GM12878 (cell line): ENCODE measurements at regions not wholly inside any gene's neighbourhood (a gene's known extent, or its start where the extent isn't known, plus 50 kb on each side); places are given as distances from the start of the nearest gene placed in this dataset.

Experiments used
- ASH2L ChIP-seq: fragments of 300-600, 200-600 bp; sonication (generic); IDR thresholded peaks from 2 replicates; pipeline ENCODE4 v1.6.1; 2017; ENCODE audit warnings: low read depth, mild to moderate bottlenecking, borderline replicate concordance
- CBFB ChIP-seq: IDR thresholded peaks from 2 replicates; pipeline ENCODE4 v1.6.1; 2016; ENCODE audit warnings: antibody characterized with exemption, low read depth
- CREB1 ChIP-seq: IDR thresholded peaks from 2 replicates; pipeline ENCODE4 v1.6.1; 2012; ENCODE audit warnings: low read depth, mild to moderate bottlenecking, inconsistent platforms
- CTCF ChIP-seq, 3 experiments: IDR thresholded peaks in 2 of 3; conservative IDR thresholded peaks in 1 of 3; 2 replicates each; pipeline ENCODE4 v1.5.1; 2011; ENCODE audit warnings: low read depth in 3 of 3, low read length in 3 of 3, mild to moderate bottlenecking in 3 of 3, control low read depth in 2 of 3, moderate library complexity in 2 of 3, inconsistent platforms in 1 of 3, mixed read lengths in 1 of 3; ENCODE audit not compliant: control insufficient read depth in 2 of 3, insufficient read depth in 1 of 3; ENCODE audit errors: extremely low read depth in 1 of 3
- EP300 ChIP-seq, 2 experiments: fragments of 150-350 bp in 1 of 2; IDR thresholded peaks; 2 replicates each; pipeline ENCODE4 v1.6.1; 2011 to 2012; ENCODE audit warnings: low read depth in 2 of 2, low read length in 2 of 2, borderline replicate concordance in 1 of 2, improper control_type of control experiment in 1 of 2, inconsistent platforms in 1 of 2; ENCODE audit not compliant: control insufficient read depth in 1 of 2
- ETV6 ChIP-seq, 2 experiments: fragments of 450-650 bp in 1 of 2; IDR thresholded peaks in 1 of 2; conservative IDR thresholded peaks in 1 of 2; 2 replicates each; pipeline ENCODE4 v1.6.1; 2014; ENCODE audit warnings: antibody characterized with exemption in 1 of 2, borderline replicate concordance in 1 of 2, low read depth in 1 of 2, mild to moderate bottlenecking in 1 of 2, moderate library complexity in 1 of 2
- GABPA ChIP-seq: IDR thresholded peaks from 2 replicates; pipeline ENCODE4 v1.6.1; 2014; ENCODE audit warnings: antibody characterized with exemption, low read depth, mild to moderate bottlenecking, inconsistent platforms
- NBN ChIP-seq: fragments of 450-650 bp; IDR thresholded peaks from 2 replicates; pipeline ENCODE4 v1.6.1; 2016
- NFYB ChIP-seq: IDR thresholded peaks from 2 replicates; pipeline ENCODE4 v1.6.1; 2011; ENCODE audit warnings: low read depth, mild to moderate bottlenecking, low read length, improper control_type of control experiment, moderate library complexity; ENCODE audit not compliant: insufficient read depth
- NR2F1 ChIP-seq: fragments of 450-650 bp; conservative IDR thresholded peaks from 2 replicates; pipeline ENCODE4 v1.6.1; 2017; ENCODE audit warnings: mild to moderate bottlenecking
- POLR2A ChIP-seq: IDR thresholded peaks from 2 replicates; pipeline ENCODE4 v1.6.1; 2011; ENCODE audit warnings: low read depth, mild to moderate bottlenecking, low read length

GRCh38 chr18:46222710-46223360, 118.7 kb downstream of the HAUS1 start:
- no peak for TF ChIP-seq NR2F1
- TF ChIP-seq ASH2L: no peak
- no peak for TF ChIP-seq CBFB
- no peak for TF ChIP-seq EP300 (IDR thresholded peaks at IDR 0.05; ENCODE audit: borderline replicate concordance in 1 of 2, control insufficient read depth in 1 of 2, low read depth in 2 of 2, low read length in 2 of 2)
- no peak for TF ChIP-seq NBN
- TF ChIP-seq GABPA: no peak
- TF ChIP-seq CTCF (IDR thresholded peaks at IDR 0.05 in 2 of 3, conservative IDR thresholded peaks at IDR 0.05 in 1 of 3; ENCODE audit: control insufficient read depth in 2 of 3, extremely low read depth in 1 of 3, insufficient read depth in 1 of 3, low read depth in 3 of 3, low read length in 3 of 3): no peak
- no peak for TF ChIP-seq CREB1
- no peak for TF ChIP-seq POLR2A
- TF ChIP-seq NFYB: no peak
- no peak for TF ChIP-seq ETV6 (conservative IDR thresholded peaks at IDR 0.05 in 1 of 2, IDR thresholded peaks at IDR 0.05 in 1 of 2; ENCODE audit: borderline replicate concordance in 1 of 2, low read depth in 1 of 2)
